PC-3 (cell line): ENCODE measurements at regions not wholly inside any gene's neighbourhood (a gene's known extent, or its start where the extent isn't known, plus 50 kb on each side); places are given as distances from the start of the nearest gene placed in this dataset.
A peak's percentile ranks its signal among the peaks of the same experiment; 100 is the strongest.

Experiments used
- ATAC-seq: fragments of 200-7000 bp; cut with Tn5 transposase; 2 replicates; pipeline ENCODE4 v1.9.1; 2020; ENCODE audit warnings: mild to moderate bottlenecking, moderate library complexity
- BruUV-seq: library from RNA; stranded (reverse); fragments of 400-500 nt; replicated peaks from 2 replicates; lab custom pipeline; 2021; lab: Mats Ljungman, UMichigan
- CTCF ChIA-PET: fragments of 300-600 bp; sonication (Branson Sonifier 250); formaldehyde crosslinking; loops from one replicate; lab custom pipeline; 2022; ENCODE audit warnings: antibody characterized with exemption; lab: Charles Lee
- POLR2A ChIA-PET: fragments of 300-600 bp; sonication (Branson Sonifier 250); formaldehyde crosslinking; loops from one replicate; lab custom pipeline; 2022; ENCODE audit warnings: antibody characterized with exemption; ENCODE audit not compliant: unreplicated experiment; lab: Charles Lee
- DNase-seq: peaks from one replicate; pipeline ENCODE4 v3.0.0-alpha.2; 2015
- H2AFZ ChIP-seq: fragments of 300-600 bp; sonication (generic); 2 replicates; pipeline ENCODE4 v1.6.0; 2016; ENCODE audit warnings: antibody characterized with exemption, low read length
- H3F3A ChIP-seq: fragments of 300-600 bp; sonication (generic); one replicate; pipeline ENCODE4 v1.6.0; 2017; ENCODE audit warnings: antibody characterized with exemption, low read length, control low read depth, mild to moderate bottlenecking; ENCODE audit not compliant: unreplicated experiment
- H3K27ac ChIP-seq: fragments of 300-600 bp; sonication (generic); 2 replicates; pipeline ENCODE4 v1.5.1; 2016; ENCODE audit warnings: mild to moderate bottlenecking, low read length
- H3K27me3 ChIP-seq: fragments of 300-600 bp; sonication (generic); 2 replicates; pipeline ENCODE4 v1.6.1; 2016; ENCODE audit warnings: low read length, mixed read lengths
- H3K36me3 ChIP-seq: fragments of 300-600 bp; sonication (generic); 2 replicates; pipeline ENCODE4 v1.6.1; 2016; ENCODE audit warnings: low read depth, mixed run types, low read length, mixed read lengths
- H3K4me1 ChIP-seq: fragments of 300-600 bp; sonication (generic); 2 replicates; pipeline ENCODE4 v1.5.1; 2016; ENCODE audit warnings: low read length; ENCODE audit not compliant: insufficient read depth
- H3K4me2 ChIP-seq: fragments of 300-600 bp; sonication (generic); 2 replicates; pipeline ENCODE4 v1.6.0; 2016; ENCODE audit warnings: low read length
- H3K4me3 ChIP-seq: fragments of 300-600 bp; sonication (generic); 2 replicates; pipeline ENCODE4 v1.5.1; 2016; ENCODE audit warnings: mild to moderate bottlenecking, low read length, mixed read lengths
- H3K79me2 ChIP-seq: fragments of 300-600 bp; sonication (generic); 2 replicates; pipeline ENCODE4 v1.6.1; 2017; ENCODE audit warnings: low read length, mixed read lengths
- H3K9ac ChIP-seq: fragments of 300-600 bp; sonication (generic); 2 replicates; pipeline ENCODE4 v1.6.0; 2016; ENCODE audit warnings: mild to moderate bottlenecking, low read length
- H3K9me2 ChIP-seq: fragments of 300-600 bp; sonication (generic); replicated peaks from 2 replicates; pipeline ENCODE4 v1.6.1; 2016; ENCODE audit warnings: mixed run types, low read length, mixed read lengths
- H3K9me3 ChIP-seq: fragments of 300-600 bp; sonication (generic); 2 replicates; pipeline ENCODE4 v1.6.1; 2016; ENCODE audit warnings: low read length, mixed read lengths
- H4K20me1 ChIP-seq: fragments of 300-600 bp; sonication (generic); 2 replicates; pipeline ENCODE4 v1.6.1; 2016; ENCODE audit warnings: low read length, mixed read lengths
- CTCF ChIP-seq: fragments of 300-600 bp; sonication (generic); conservative IDR thresholded peaks from 2 replicates; pipeline ENCODE4 v1.5.1; 2017; ENCODE audit warnings: antibody characterized with exemption, low read depth, mild to moderate bottlenecking, low read length
- EZH2 ChIP-seq: fragments of 300-600 bp; sonication (generic); IDR thresholded peaks from one replicate; pipeline ENCODE4 v1.6.1; 2017; ENCODE audit warnings: antibody characterized with exemption, mild to moderate bottlenecking, low read length; ENCODE audit not compliant: unreplicated experiment
- EZH2phosphoT487 ChIP-seq: fragments of 300-600 bp; sonication (generic); IDR thresholded peaks from 2 replicates; pipeline ENCODE4 v1.6.1; 2018; ENCODE audit warnings: mild to moderate bottlenecking, antibody characterized with exemption, low read length, borderline replicate concordance
- intact Hi-C: fragments of 100-400 bp; cut with micrococcal nuclease; formaldehyde crosslinking; loops from 2 replicates; pipeline ENCODE4 v1.9.0; 2023

DNA sequence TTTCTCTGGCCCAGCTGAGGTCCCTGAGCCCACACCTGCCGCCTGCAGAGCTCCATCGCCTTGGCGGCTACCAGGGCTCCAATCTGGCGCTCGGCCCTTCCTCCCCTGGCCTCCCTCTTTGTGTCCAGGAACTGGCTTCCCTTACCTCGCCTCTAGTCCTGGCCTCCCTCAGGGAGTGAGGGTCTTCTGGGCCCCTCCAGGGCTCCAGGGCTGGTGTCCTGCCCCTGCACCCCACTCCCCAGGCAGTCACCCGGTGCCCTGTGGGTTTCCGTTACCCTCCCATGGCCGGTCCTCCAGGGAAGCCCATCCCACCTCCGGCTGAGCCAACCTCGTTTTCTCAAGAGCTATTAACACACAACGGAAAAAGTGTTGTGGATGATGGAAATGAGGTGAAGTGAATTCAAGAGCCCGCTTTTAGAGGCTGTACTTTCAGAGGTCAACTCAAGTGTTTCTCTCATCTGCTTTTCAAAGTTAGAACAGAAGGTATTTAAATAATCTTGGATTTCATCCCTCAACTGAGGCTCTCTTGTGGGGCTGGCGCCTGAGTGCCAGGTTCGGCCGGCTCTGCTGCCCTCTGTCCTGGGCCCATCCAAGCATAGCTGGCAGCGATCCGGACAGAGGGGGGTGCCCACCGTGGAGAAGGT is 131.9 kb downstream of the ASB1 start:
- CTCF ChIA-PET = no interaction called here
- H3K27ac ChIP-seq = no peak overlapping the region
- ATAC-seq = no peak

DNA sequence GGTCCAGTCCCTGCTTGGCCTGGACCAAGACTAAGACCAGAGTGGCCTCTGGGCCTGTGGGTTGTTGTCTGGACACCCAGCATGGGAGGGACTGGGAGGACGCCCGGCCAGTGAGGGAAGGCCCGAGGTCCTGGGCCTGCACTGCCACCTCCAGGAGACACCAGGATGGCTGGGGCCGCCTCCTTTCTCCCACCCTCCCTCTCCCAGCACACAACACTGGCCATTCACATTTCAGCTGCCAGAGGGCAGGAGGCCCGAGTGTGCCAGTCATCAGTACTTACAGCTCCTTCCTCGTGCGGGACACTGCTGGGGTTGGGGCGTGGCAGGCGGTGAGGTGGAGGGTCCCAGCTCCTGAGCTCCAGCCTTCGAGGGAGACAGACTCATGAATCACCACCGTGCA is 133.5 kb downstream of the ASB1 start:
- peak overlapping the region; percentile 61; the same call in 1 of the 2 replicates for H3K4me2 ChIP-seq
- intact Hi-C loops = no loop called here
- peak; percentile 21 for DNase-seq
- peaks cover 18% of the 10 kb centered on the region for H3K4me1 ChIP-seq
- ChIA-PET CTCF (interaction anchor here (1.0 kb wide), 1 partner anchor 125 kb away, joined by 3 read pairs; no protein-coding TSS in a partner anchor), POLR2A (no interaction called here)
- H2AFZ ChIP-seq = no peak overlapping the region
- no peaks in the 10 kb centered on the region for H3K36me3 ChIP-seq
- no peaks in the 10 kb centered on the region for H3K9me3 ChIP-seq
- TF ChIP-seq EZH2 = no peak
- no peak for TF ChIP-seq CTCF
- TF ChIP-seq EZH2phosphoT487 = no peak
- no peaks in the 10 kb centered on the region for H4K20me1 ChIP-seq
- no TSS peak for BruUV-seq
- H3K4me3 ChIP-seq = no peak overlapping the region
- peak overlapping the region; percentile 62 for H3K27ac ChIP-seq
- H3K9me2 ChIP-seq = no peaks in the 10 kb centered on the region
- H3K9ac ChIP-seq = no peak overlapping the region
- no peaks in the 10 kb centered on the region for H3K79me2 ChIP-seq
- peak; percentile 29 for ATAC-seq
- H3K27me3 ChIP-seq = no peaks in the 10 kb centered on the region
- no peaks in the 10 kb centered on the region for H3F3A ChIP-seq

More for the DNA sequence above, 131.9 kb downstream of the ASB1 start:
- no peak overlapping the region for H2AFZ ChIP-seq
- H3K4me1 ChIP-seq = peaks cover 18% of the 10 kb centered on the region
- H3K9ac ChIP-seq = no peak overlapping the region
- no peaks in the 10 kb centered on the region for H3K9me3 ChIP-seq
- intact Hi-C loops = no loop called here
- BruUV-seq = no TSS peak
- no peak overlapping the region for H3K4me2 ChIP-seq
- H3K79me2 ChIP-seq = no peaks in the 10 kb centered on the region
- H3K36me3 ChIP-seq = no peaks in the 10 kb centered on the region
- no peaks in the 10 kb centered on the region for H3K9me2 ChIP-seq
- DNase-seq = no peak
- H3F3A ChIP-seq = no peaks in the 10 kb centered on the region
- POLR2A ChIA-PET = no interaction called here
- no peak overlapping the region for H3K4me3 ChIP-seq
- H3K27me3 ChIP-seq = no peaks in the 10 kb centered on the region
- TF ChIP-seq EZH2phosphoT487 = no peak
- TF ChIP-seq CTCF = no peak
- no peak for TF ChIP-seq EZH2
- no peaks in the 10 kb centered on the region for H4K20me1 ChIP-seq

DNA sequence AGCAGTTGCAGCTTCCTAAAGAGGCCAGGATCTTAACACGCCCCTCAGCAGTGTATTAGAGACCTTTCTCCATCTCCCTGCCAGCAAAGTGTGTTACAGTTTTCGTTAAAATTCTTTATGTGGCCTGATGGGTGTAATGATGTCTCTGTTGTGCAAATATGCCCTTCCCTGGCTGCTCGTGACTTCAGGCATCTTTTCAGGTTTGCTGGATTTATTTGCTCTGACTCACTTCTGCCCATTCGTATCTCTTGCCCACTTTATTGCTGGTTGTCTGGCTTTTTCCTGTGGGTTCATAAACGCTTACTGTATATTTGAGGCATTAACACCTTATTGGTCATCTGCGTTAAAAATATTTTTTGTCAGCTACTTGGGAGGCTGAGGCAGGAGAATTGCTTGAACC is 134.5 kb downstream of the ASB1 start:
- H4K20me1 ChIP-seq = no peaks in the 10 kb centered on the region
- H3K36me3 ChIP-seq = no peaks in the 10 kb centered on the region
- DNase-seq (peak; percentile 80), ATAC-seq (peak; percentile 89)
- ChIA-PET CTCF (interaction anchor here (0.7 kb wide), 1 partner anchor 37 kb away, joined by 4 read pairs; no protein-coding TSS in a partner anchor), POLR2A (interaction anchor here (0.5 kb wide), 1 partner anchor 338 kb away, joined by 3 read pairs; no protein-coding TSS in a partner anchor)
- no peak overlapping the region for H2AFZ ChIP-seq
- no peaks in the 10 kb centered on the region for H3K9me2 ChIP-seq
- no peak for TF ChIP-seq EZH2phosphoT487
- TF ChIP-seq CTCF = no peak
- TF ChIP-seq EZH2 = no peak
- H3K4me2 ChIP-seq = peak overlapping the region; percentile 61
- peak overlapping the region; percentile 62 for H3K27ac ChIP-seq
- H3K27me3 ChIP-seq = no peaks in the 10 kb centered on the region
- no peak overlapping the region for H3K4me3 ChIP-seq
- BruUV-seq = no TSS peak
- no peaks in the 10 kb centered on the region for H3K9me3 ChIP-seq
- peaks cover 18% of the 10 kb centered on the region for H3K4me1 ChIP-seq
- no peaks in the 10 kb centered on the region for H3K79me2 ChIP-seq
- H3K9ac ChIP-seq = no peak overlapping the region
- H3F3A ChIP-seq = no peaks in the 10 kb centered on the region
- intact Hi-C loops = loop anchor here (1.0 kb wide), 3 partner anchors 36 to 224 kb away; no protein-coding TSS in a partner anchor
